ENCODE measurements at regions not wholly inside any gene's neighbourhood (a gene's known extent, or its start where the extent isn't known, plus 50 kb on each side); places are given as distances from the start of the nearest gene placed in this dataset.
A peak's percentile ranks its signal among the peaks of the same experiment; 100 is the strongest.

DNA sequence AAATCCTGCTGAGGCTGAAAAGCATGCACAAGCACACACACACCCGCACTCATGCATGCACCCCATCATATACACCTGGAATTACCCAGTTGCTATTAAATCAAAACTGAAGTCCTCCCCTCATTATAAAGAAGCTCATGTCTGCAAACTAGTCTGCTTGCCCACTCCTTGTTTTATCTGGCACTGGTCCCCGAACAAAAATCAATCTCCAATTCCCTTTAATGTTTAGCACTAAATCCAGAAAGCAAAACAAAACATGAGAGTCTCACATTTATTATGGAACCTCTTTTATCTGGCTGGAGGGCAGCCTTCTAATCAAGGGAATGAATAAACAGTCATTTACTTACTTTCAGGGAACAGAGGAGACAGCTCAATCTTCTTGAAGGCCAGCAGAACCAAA lies 1093.4 kb upstream of the FLRT2 start:
- Mint-ChIP-seq H3K4me1 (peaks cover 21% of the 10 kb centered on the region), H3K27me3 (ENCODE audit: insufficient read depth, low read depth, poor library complexity) (no peaks in the 10 kb centered on the region), H3K4me3 (no peak overlapping the region), H3K27ac (no peak overlapping the region), H3K36me3 (ENCODE audit: low read depth) (no peaks in the 10 kb centered on the region), H3K9me3 (no peaks in the 10 kb centered on the region)
- DNase-seq (ENCODE audit: low spot score) (no peak), ATAC-seq (no peak)
- H2AFZ ChIP-seq, result 0 out of 2 replicates have a peak overlapping the region, but pooled peaks have one; percentile 89
- peaks cover 3% of the 10 kb centered on the region; the same call in 1 of the 2 replicates for H3K9me2 ChIP-seq (ENCODE audit: insufficient read depth)
- no peak overlapping the region for H3K4me3 ChIP-seq
- H3F3A ChIP-seq (replicated peaks; ENCODE audit: low read depth), result no peaks in the 10 kb centered on the region
- no peak overlapping the region for H3K27ac ChIP-seq (ENCODE audit: low read depth)
- TF ChIP-seq STAT1 (IDR thresholded peaks at IDR 0.05; ENCODE audit: unreplicated experiment), result no peak
- TF ChIP-seq EZH2phosphoT487 (IDR thresholded peaks at IDR 0.05; ENCODE audit: unreplicated experiment), result no peak
- TF ChIP-seq, protein P1, sequence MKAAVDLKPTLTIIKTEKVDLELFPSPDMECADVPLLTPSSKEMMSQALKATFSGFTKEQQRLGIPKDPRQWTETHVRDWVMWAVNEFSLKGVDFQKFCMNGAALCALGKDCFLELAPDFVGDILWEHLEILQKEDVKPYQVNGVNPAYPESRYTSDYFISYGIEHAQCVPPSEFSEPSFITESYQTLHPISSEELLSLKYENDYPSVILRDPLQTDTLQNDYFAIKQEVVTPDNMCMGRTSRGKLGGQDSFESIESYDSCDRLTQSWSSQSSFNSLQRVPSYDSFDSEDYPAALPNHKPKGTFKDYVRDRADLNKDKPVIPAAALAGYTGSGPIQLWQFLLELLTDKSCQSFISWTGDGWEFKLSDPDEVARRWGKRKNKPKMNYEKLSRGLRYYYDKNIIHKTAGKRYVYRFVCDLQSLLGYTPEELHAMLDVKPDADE (IDR thresholded peaks at IDR 0.05), result no peak
- H3K79me2 ChIP-seq (replicated peaks; ENCODE audit: insufficient read depth), result no peaks in the 10 kb centered on the region
- 0 out of 2 replicates have a peak overlapping the region, but pooled peaks have one; percentile 28 for H3K4me2 ChIP-seq
- peaks cover 14% of the 10 kb centered on the region for H3K4me1 ChIP-seq (ENCODE audit: insufficient read depth)
- H3K36me3 ChIP-seq (ENCODE audit: insufficient read depth), result no peaks in the 10 kb centered on the region
- no peaks in the 10 kb centered on the region for H4K20me1 ChIP-seq (replicated peaks; ENCODE audit: insufficient read depth)
- H3K27me3 ChIP-seq (ENCODE audit: insufficient read depth), result no peaks in the 10 kb centered on the region

DNA sequence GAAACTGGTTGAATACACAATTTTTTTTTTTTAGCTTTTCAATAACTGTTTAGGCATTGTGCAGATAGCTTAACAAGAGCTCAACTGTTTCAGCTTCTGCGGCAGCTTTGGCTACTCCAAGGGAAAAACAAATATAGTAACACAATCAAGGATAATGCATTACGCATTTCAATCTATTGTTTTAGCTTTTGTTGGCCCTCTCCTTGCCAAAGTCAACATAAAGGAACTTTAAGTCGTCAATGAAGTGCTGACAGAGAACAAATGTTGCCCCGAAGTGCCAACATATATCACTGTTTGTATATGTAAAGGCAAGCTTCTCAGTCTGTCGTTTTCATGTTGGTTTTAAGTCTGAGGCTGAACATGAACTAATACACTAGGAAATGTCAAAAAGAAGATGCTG lies 1087.4 kb upstream of the FLRT2 start:
- Histone ChIP-seq H3K4me1 (ENCODE audit: insufficient read depth) (peaks cover 12% of the 10 kb centered on the region), H3K4me3 (no peak overlapping the region), H2AFZ (no peak overlapping the region), H3K27me3 (ENCODE audit: insufficient read depth) (no peaks in the 10 kb centered on the region), H4K20me1 (replicated peaks; ENCODE audit: insufficient read depth) (no peaks in the 10 kb centered on the region), H3F3A (replicated peaks; ENCODE audit: low read depth) (no peaks in the 10 kb centered on the region), H3K4me2 (peak overlapping the region; percentile 17; the same call in 1 of the 2 replicates), H3K36me3 (ENCODE audit: insufficient read depth) (no peaks in the 10 kb centered on the region), H3K9me2 (ENCODE audit: insufficient read depth) (peaks cover 3% of the 10 kb centered on the region; the same call in 1 of the 2 replicates), H3K27ac (ENCODE audit: low read depth) (no peak overlapping the region), H3K79me2 (replicated peaks; ENCODE audit: insufficient read depth) (no peaks in the 10 kb centered on the region)
- no peak for ATAC-seq
- Mint-ChIP-seq H3K36me3 (ENCODE audit: low read depth) (no peaks in the 10 kb centered on the region), H3K4me1 (peaks cover 24% of the 10 kb centered on the region), H3K9me3 (no peaks in the 10 kb centered on the region), H3K27ac (no peak overlapping the region), H3K27me3 (ENCODE audit: insufficient read depth, low read depth, poor library complexity) (no peaks in the 10 kb centered on the region), H3K4me3 (no peak overlapping the region)
- no peak for DNase-seq (ENCODE audit: low spot score)
- TF ChIP-seq EZH2 (IDR thresholded peaks at IDR 0.05; ENCODE audit: low read depth, unreplicated experiment) (no peak), ZNF114 (CRISPR knock-in tag; IDR thresholded peaks at IDR 0.05) (no peak)

DNA sequence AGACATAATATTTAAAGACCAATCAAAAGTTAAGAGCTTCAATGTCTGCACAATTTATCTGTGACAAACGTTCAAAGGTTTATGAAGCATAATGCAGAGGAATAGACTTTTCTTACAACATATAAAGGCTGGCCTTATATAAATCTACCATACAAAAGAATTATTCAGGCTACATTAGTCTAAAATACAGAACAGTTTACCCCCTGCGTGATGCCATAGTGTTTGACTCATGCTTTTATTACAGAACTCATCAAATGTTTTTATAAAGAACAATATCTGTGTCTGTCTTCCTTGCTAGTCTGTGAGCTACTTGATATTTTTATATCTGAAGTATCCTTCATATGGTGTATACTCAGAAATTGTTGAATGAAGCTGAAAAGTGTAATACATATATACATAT lies 1084.5 kb upstream of the FLRT2 start:
- DNase-seq (ENCODE audit: low spot score) (no peak), ATAC-seq (no peak)
- Histone ChIP-seq H3K79me2 (replicated peaks; ENCODE audit: insufficient read depth) (no peaks in the 10 kb centered on the region), H3K27ac (ENCODE audit: low read depth) (no peak overlapping the region), H3K4me2 (no peak overlapping the region), H3K4me1 (ENCODE audit: insufficient read depth) (peaks cover 12% of the 10 kb centered on the region), H3K27me3 (ENCODE audit: insufficient read depth) (no peaks in the 10 kb centered on the region), H2AFZ (no peak overlapping the region), H3K4me3 (no peak overlapping the region), H4K20me1 (replicated peaks; ENCODE audit: insufficient read depth) (no peaks in the 10 kb centered on the region), H3K36me3 (ENCODE audit: insufficient read depth) (no peaks in the 10 kb centered on the region), H3F3A (replicated peaks; ENCODE audit: low read depth) (no peaks in the 10 kb centered on the region), H3K9me2 (ENCODE audit: insufficient read depth) (no peaks in the 10 kb centered on the region)
- no peak for TF ChIP-seq ZNF331 (CRISPR knock-in tag; IDR thresholded peaks at IDR 0.05; ENCODE audit: low read depth)
- TF ChIP-seq POLR2AphosphoS5 (IDR thresholded peaks at IDR 0.05; ENCODE audit: low read depth), result no peak
- TF ChIP-seq, protein P2, sequence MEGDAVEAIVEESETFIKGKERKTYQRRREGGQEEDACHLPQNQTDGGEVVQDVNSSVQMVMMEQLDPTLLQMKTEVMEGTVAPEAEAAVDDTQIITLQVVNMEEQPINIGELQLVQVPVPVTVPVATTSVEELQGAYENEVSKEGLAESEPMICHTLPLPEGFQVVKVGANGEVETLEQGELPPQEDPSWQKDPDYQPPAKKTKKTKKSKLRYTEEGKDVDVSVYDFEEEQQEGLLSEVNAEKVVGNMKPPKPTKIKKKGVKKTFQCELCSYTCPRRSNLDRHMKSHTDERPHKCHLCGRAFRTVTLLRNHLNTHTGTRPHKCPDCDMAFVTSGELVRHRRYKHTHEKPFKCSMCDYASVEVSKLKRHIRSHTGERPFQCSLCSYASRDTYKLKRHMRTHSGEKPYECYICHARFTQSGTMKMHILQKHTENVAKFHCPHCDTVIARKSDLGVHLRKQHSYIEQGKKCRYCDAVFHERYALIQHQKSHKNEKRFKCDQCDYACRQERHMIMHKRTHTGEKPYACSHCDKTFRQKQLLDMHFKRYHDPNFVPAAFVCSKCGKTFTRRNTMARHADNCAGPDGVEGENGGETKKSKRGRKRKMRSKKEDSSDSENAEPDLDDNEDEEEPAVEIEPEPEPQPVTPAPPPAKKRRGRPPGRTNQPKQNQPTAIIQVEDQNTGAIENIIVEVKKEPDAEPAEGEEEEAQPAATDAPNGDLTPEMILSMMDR (conservative IDR thresholded peaks at IDR 0.05; ENCODE audit: low read depth in 2 of 2), result no peak
- H3K9me3 Mint-ChIP-seq, result no peaks in the 10 kb centered on the region
- H3K36me3 Mint-ChIP-seq (ENCODE audit: low read depth), result no peaks in the 10 kb centered on the region
- no peak overlapping the region for H3K27ac Mint-ChIP-seq
- H3K27me3 Mint-ChIP-seq (ENCODE audit: insufficient read depth, low read depth, poor library complexity), result no peaks in the 10 kb centered on the region
- H3K4me1 Mint-ChIP-seq, result peaks cover 24% of the 10 kb centered on the region
- no peak overlapping the region for H3K4me3 Mint-ChIP-seq

Data from GM23338 (cell line).